Neural cell (in vitro differentiated cells): ENCODE measurements at regions not wholly inside any gene's neighbourhood (a gene's known extent, or its start where the extent isn't known, plus 50 kb on each side); places are given as distances from the start of the nearest gene placed in this dataset.

ENCODE experiments used
- CTCF ChIP-seq: fragments of 450-650 bp; IDR thresholded peaks from 2 replicates; pipeline ENCODE4 v1.5.1; 2014; ENCODE audit warnings: antibody characterized with exemption, mild to moderate bottlenecking, moderate library complexity; ENCODE audit not compliant: poor library complexity, severe bottlenecking
- EP300 ChIP-seq: fragments of 450-650 bp; conservative IDR thresholded peaks from 2 replicates; pipeline ENCODE4 v1.6.1; 2014; ENCODE audit warnings: antibody characterized with exemption, mild to moderate bottlenecking, moderate library complexity; ENCODE audit not compliant: poor library complexity, severe bottlenecking
- EZH2 ChIP-seq: fragments of 200-600, 300-800 bp; shearing (Covaris generic), sonication (generic); IDR thresholded peaks from 2 replicates; pipeline ENCODE4 v1.6.1; 2014; ENCODE audit warnings: antibody characterized with exemption, low read length, borderline replicate concordance, mild to moderate bottlenecking; ENCODE audit not compliant: insufficient read depth, poor library complexity, severe bottlenecking
- MXI1 ChIP-seq: fragments of 450-650 bp; conservative IDR thresholded peaks from 2 replicates; pipeline ENCODE4 v1.6.1; 2014; ENCODE audit warnings: antibody characterized with exemption, mild to moderate bottlenecking; ENCODE audit not compliant: poor library complexity, severe bottlenecking
- POLR2AphosphoS5 ChIP-seq: IDR thresholded peaks from 2 replicates; pipeline ENCODE4 v1.6.1; 2012
- RAD21 ChIP-seq: fragments of 450-650 bp; conservative IDR thresholded peaks from 2 replicates; pipeline ENCODE4 v1.6.1; 2014; ENCODE audit warnings: antibody characterized with exemption, mild to moderate bottlenecking, moderate library complexity
- REST ChIP-seq: IDR thresholded peaks from 2 replicates; pipeline ENCODE4 v1.6.1; 2012; ENCODE audit warnings: borderline replicate concordance
- SMC3 ChIP-seq: fragments of 450-650 bp; conservative IDR thresholded peaks from 2 replicates; pipeline ENCODE4 v1.6.1; 2014; ENCODE audit warnings: antibody characterized with exemption, mild to moderate bottlenecking, moderate library complexity; ENCODE audit not compliant: poor library complexity
- TAF1 ChIP-seq: IDR thresholded peaks from 2 replicates; pipeline ENCODE4 v1.6.1; 2012; ENCODE audit warnings: low read depth

GRCh38 chr22:47618180-47619010 lies 855.9 kb downstream of the TBC1D22A start:
- no peak for TF ChIP-seq CTCF
- no peak for TF ChIP-seq MXI1
- TF ChIP-seq RAD21 = no peak
- TF ChIP-seq EZH2 = no peak
- TF ChIP-seq REST = no peak
- TF ChIP-seq POLR2AphosphoS5 = no peak
- TF ChIP-seq SMC3 = no peak
- TF ChIP-seq EP300 = no peak
- TF ChIP-seq TAF1 = no peak
